ENCODE measurements at regions not wholly inside any gene's neighbourhood (a gene's known extent, or its start where the extent isn't known, plus 50 kb on each side); places are given as distances from the start of the nearest gene placed in this dataset.
"Not testable (repeated sequence)": the region's sequence is repeated elsewhere in the genome, so short reads cannot be mapped to it uniquely, and the experiment has no call there.

DNA sequence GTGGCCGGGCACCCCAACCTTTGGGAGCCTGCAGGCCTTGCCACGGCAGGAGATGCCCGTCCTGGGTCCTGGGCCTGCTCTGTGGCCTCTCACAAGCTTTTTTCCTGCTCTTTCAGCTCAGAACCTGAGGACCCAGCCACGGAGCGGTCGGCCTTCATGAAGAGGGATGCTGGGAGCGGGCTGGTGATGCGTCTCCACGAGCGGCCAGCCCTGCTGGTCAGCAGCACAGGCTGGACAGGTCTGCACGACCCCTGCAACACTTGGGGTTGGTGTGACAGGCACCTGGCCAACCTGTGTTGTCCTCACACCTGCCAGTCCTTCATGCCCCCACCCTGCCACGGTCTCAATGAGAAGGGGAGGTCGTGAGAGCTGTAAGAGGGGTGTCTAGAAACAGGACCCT lies 170.0 kb downstream of the ADRA2C start:
- no peak for DNase-seq

DNA sequence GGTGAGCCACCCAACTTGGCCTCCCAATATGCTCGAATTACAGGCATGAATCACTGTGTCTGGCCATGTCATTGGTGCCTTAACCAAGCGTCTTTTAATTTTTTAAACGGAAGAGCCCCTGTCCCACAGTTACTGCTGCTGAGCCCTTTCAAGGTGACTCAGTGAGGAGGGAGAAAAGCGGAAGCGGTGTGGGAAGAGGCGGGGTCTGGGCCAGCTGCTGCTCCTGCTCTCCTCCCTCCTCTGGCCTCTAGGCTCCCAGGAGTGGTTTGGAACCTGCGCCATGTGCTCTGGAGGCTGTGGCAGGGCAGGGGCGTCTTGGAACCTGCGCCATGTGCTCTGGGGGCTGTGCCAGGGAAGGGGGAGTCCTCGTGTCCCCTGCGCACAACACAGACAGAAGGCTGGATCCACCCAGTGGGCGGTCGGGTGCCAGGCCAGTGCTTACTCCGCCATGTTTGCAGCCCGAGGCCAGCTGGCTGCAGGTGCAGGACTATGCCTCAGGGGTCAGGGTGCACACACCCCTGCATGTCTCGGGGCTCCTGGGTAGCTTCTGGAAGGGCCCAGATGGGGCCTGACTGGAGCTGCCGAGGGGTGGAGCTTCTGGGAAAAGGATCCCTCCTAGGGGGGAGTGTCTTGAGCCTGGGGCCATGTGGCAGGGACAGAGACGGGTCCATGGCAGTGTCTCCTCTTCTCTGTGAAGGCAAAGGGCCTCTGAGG lies 171.8 kb downstream of the ADRA2C start:
- DNase-seq: not testable (repeated sequence)

DNA sequence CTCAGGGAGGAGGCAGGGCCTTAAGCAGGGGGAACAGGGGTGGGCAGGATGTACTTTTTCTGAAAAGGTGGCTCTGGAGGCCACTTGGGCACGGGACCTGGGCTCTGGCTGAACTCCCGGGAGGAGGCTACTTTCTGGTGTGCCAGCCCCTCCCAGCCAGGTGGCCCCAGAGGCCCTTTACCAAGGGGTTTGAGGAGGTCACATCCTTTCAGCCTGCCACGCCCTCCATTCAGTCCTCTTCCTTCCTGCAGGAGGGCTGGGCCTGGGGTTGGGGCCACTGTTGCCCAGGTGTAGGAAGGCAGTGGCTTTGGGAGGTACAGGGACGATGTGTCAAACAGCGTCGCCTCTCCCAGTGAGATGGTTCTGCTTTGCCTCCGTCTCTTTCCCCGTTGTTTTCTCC lies 172.5 kb downstream of the ADRA2C start:
- DNase-seq: not testable (repeated sequence)

DNA sequence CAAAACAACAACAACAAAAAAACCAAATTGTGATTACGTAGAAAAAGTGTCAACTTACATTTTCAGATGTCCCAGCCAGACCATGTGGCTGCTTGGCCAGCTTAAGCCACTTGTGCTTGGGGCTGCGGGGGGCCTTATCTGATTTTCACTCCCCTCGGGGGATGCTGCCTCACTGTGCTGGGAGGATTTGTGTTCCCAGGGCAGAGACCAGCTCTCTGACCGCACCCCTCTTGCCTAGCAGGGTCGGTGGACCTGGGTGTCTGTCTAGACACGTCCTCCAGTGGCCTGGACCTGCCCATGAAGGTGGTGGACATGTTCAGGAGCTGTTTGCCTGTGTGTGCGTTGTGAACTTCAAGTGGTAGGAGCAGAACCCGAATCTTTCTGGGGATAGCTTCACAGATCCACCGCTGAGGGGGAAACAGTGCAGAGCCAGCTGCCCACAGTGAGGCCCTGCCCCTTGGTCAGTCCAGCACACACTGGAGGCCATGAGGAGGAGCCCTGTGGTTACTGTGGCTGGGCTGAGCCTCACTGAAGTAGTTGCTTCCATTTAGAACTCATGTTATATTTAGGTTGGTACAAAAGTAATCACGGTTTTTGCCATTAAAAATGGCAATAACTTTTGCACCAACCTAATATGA lies 173.9 kb downstream of the ADRA2C start:
- DNase-seq: not testable (repeated sequence)

DNA sequence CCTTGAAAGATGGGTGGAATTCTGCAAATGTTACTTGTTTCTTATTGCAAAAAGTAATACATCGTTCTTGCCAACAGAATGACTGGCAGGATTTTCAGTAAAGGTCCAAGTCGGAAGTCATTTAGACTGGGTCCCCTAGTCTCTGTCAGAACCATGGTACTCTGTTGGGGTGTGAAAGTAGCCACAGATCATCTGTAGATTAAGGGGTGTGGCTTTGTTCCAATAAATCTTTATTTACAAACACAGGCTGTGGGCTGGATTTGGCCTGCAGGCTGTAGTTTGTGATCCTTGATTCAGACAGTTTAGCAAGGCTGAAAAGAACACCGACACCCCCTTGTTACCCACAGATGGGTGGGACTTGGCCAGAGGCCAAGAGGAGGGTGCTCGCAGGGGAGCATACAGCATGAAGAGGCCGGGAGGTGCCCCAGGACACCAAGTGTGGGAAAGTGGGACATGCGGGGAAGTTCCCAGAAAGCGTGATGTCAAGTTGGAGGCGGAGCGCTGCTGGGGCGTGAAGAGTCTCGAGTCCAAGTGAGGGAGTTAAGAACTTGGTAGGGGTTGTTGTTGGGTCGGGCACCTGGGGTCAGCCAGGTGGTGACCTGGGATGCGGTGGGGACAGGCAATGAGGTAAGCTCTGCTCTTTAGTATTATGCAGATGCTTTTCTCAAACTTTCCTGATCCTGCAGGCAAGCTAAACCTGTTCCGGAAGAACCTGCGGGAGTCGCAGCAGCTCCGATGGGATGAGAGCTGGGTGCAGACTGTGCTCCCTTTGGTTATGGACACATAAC lies 175.7 kb downstream of the ADRA2C start:
- DNase-seq: not testable (repeated sequence)

DNA sequence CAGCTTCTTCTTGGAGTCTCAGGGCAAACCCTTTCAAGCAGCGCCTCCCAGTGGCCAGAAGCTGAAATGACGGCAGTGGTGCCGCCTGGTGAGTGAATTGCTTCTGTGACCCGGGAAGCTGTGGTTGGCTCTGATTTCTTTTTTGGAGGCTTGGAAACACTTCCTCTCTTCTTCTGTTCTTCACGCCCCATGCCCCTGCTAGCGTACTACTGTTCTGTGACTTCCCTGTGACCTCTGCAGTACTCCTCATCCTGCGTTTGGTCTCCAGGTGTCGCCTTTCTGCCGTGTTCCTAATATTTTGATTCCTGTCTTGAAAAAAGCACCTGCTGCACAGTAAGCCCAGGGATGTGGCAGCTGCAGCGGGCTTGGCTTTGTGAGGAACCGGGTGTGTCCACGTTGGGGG lies 176.4 kb downstream of the ADRA2C start:
- peak; percentile 29 to 38 for DNase-seq

DNA sequence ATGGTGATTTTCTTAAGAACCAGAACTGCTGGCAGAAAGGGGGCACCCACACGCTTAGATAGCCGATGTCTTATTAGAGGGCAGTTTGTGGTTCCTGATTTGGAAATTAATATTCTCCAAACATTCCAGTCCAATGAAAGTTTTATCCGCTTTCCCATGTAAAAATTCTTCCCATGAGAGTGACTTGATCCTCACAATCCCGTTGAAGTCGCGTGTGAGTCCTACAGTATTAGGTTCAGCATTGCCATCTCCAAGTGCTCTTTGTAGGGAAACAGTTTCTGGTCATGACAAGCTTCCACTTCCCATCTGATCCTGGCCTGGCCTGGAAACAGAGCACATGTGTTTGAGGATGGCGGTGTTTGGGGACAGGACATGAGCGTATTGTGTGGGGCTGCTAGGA lies 176.9 kb downstream of the ADRA2C start:
- DNase-seq: not testable (repeated sequence)

DNA sequence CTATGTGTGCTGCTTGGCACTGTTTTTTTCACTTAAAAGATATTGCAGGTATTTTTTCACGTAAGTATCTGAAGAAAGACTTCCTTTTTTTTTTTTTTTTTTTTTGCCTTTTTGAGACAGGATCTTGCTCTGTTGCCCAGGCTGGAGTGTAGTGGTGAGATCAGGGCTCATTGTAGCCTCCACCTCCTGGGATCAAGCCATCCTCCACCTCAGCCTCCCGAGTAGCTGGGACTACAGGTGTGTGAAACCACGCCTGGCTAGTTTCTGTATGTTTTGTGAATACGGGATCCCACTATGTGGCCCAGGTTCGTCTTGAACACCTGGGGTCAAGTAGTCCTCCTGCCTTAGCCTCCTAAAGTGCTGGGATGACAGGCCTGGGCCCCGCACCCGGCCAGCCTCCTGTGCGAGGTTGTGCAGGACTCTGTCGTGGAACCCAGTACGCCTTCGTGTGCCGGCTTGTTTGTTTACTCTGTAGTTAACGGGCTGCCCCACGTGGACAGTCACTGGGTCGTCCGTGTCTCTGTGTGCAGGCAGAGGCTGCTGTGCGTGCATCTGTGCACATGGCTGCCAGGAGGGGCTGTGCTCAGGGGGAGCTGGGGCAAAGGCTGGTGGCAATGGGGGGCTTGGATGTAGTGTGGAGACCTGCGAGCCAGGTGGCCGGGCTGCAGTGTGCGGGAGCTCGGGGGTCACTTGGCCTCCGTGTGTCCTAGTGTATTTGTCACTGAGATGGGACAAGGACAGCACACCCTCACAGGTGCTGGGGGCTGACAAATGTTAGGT lies 179.5 kb downstream of the ADRA2C start:
- DNase-seq: no peak

DNA sequence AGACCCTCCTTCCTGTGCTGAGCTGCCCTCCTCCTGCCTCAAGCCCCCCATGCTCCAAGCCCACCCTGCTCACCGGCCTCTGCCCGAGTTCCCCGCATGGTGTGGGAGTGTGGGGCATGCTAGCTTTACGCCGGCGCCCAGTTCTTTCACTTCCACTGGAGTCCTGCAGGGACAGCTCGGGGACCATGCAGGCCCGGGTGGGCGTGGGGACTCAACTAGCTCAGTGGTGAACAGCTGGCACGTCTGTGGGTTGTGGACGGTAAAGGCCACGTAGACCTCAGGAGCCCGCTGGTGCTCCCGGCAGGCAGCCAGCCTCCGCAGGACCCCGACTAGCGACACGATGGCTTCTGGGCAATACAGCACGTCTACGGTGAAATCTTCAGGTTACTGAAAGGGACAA lies 180.4 kb downstream of the ADRA2C start:
- DNase-seq: not testable (repeated sequence)

DNA sequence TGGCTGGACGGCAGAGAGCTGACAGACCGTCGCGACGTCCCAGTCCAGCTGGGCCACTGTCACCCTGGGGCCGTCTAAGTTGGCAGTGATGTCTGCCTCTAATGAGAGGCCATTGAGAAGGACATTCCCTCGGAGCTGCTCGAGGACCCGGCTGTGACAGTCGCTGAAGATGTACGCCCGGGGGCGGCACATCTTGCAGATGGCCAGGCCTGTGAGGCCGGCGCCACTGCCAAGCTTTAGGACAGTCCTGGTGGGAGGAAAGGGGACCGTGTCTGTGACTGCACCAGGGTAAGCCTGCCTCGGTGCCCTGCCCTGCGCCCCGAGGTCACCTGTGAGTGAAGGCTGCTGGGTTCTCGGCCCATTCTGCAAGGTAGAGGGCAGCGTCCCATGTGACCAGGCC lies 181.6 kb downstream of the ADRA2C start:
- not testable (repeated sequence) for DNase-seq

DNA sequence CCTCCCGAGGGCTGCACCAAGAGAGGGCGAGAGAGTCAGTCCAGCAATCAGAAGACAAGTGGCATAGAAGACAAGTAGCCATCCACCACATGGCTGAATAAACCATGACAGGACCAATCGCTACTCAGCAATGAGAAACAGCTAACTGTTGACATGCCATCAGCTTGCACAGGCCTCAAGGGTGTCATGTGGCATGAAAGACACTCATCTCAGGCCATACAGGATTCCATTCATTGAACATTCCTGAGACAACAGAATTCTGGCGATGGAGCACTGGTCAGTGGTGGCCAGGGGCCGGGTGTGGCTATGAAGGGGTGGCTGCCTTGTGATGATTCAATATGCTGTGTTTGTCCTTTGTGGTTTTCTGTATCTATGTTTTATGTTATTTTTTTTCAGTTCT lies 182.0 kb downstream of the ADRA2C start:
- not testable (repeated sequence) for DNase-seq

DNA sequence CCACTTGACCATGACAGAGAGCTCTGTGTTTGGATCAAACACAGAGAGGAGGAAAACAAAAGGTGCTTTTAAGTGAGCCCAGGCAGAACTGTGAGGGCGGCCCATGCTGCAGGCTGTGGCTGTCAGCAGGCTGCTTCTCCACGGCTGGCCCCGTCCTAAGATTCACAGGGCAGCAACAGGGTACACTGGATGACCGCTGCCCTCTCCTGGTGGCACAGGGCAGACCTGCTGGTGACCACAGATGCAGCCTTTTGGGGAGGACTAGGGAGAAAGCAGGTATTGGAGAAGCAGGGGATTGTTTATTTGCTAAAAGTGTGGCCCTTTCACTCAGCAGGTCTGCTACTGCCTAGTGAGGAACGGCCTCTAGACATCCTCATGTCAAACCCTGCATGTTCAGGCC lies 183.7 kb downstream of the ADRA2C start:
- peak in 1 of 2 experiments; percentile 39 for DNase-seq

DNA sequence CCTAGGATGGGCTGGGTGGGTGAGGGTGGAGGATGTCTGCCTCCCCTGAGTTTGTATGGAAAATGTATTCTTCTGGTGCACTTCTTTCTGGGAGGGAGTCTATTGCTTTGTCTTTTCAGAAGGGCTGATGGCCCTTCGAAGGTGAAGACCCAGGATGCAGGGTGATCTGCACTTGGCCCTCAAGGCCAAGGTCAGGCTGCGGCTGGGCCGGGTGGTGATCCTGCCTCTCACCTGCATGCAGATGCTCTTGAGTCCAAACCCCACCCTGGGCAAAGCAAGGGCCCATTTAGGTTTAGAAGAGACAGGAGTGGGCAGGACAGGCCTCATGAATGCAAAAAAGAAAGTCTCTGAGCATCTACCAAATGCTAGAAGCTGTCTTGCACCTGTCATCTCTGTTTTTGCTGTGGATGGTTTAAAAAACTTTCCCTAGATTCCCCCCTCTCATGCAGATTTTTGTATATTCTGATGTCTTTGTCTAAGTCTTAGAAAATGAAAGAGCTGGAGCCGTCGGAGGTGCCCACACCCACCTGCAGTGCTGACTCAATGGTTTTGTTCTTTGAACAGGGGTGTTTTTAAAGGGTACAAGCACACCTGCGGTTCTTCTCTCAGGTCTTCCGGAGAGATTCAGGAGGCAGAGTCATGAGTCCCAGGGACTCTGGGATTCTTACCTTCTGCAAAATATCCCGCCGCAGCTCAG lies 186.4 kb downstream of the ADRA2C start:
- DNase-seq: not testable (repeated sequence)

DNA sequence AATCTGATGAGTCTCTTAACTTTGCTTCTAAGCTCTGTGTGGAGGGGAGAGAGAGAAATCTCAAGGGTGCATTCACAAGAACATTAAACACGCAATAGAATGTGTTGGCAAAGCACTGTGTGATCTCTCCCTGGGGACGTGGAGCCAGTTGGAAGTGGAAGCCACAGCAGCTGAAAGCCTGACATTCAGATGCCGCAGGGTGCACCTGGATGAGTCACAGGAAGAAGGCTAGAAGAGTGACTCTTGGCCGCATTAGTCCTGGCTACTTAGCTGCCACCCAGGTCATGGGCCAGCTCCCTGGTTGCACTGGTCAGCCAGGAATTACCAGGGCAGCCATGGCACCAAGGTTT lies 186.9 kb downstream of the ADRA2C start:
- DNase-seq: peak in 1 of 2 experiments; percentile 14

DNA sequence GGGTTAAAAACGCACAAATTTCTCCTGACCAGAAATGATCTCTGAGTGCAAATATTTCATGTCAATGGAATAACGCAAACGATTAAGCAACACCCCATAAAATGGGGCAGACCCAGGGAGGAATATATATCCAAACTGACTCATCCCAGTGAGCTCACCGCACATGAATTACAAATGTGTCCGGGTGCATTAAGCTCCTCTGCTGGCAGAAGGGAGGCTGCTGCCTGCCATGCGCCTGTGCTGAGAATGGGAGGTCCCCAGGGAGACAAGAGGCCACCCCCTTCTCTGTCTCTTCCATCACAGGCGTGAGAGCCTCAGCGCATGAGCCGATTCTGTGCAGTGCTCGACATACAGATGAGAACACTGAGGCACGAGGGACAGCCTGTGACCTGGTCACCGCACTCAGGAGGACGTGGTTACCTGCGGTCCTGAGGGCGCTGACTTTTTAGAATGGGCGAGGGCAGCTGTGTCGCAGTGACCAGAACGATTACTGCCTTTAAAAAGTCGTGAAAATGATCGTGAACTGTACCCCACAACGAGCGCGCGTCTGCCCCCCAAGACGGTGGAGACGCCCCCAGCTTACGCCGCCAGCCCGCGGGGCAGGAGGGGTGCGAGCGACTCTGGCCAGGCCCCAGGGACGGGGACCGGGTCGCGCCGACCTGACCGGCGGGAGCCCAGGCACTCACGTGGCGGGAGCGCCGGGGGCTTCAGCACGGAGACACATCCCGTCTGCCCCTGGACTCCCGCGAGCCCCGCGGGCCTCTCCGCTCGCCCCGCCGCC lies 188.5 kb downstream of the ADRA2C start:
- DNase-seq: peak; percentile 68 to 71

DNA sequence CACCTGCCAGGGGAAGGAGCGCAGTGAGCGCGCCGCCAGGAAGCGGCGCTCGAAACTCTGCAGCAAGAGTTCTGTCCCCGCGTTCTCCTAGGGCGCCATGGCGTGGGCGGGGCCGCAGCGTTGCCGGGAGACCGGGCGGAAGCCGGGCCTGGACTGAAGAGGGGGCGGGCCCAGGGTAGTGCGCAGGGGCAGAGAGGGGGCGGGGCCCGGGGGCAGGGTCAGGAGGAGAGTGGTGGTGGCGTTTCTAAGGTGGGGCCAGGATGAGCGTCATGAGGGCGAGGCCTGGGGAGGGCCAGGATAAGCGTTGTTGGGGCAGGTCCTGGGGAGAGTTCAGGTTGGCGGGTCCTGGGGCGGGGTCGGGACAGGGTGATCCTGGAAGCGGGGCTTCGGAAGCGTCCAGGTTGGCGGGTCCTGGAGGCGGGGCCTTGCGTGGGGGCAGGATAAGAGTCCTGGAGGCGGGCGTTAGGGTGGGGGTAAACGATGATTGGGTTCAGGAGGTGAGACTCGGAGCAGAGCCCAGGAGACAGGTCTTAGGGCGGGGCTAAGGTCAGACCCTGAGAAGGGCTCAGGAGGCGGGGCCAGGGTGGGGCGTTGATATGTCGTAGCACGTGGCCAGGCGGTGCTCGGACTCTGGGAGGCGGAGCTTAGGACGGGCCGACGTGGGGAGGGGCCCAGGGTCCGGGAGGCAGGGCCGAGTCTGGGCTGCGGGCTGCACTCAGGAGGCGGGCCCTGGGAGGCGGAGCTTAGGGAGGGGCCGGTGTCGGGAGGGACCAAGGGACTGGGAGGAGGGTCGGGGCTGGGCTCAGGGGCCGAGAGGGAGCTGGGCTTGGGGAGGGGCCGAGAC lies 189.4 kb downstream of the ADRA2C start:
- DNase-seq: peak; percentile 99 to 100

DNA sequence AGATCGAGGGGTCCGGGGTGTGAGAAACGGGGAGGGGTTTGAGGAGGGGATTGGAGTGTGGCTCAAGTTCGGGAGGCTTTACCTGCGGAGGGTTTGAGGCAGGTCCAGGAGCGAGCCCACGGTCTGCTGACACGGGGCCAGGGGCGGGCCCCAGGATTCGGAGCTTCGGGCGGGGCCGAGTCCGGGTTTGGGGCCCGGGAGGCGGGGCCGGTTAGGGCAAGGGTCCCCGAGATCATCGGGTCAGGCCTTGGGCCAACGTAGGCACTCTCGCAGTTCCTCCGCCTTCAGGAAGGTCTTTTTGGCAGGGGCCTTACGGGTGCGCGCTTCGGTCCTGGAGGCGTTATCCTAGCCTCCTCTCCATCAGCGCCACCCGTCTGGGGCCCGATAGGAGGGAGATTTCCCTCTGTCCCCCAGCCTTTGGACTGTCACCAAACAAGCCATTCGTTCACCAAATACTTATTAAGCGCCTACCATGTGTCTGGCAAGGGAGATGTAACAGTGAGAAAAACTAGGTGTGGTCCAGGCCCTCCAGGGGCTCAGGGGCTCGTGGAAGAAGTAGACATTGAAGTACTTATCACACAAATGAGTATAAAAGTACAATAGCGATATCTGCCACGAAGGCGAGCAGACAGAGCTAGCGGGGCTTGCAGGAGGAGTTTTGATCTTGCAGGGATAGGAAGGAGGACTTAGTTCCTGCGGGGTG lies 190.1 kb downstream of the ADRA2C start:
- DNase-seq: not testable (repeated sequence)

DNA sequence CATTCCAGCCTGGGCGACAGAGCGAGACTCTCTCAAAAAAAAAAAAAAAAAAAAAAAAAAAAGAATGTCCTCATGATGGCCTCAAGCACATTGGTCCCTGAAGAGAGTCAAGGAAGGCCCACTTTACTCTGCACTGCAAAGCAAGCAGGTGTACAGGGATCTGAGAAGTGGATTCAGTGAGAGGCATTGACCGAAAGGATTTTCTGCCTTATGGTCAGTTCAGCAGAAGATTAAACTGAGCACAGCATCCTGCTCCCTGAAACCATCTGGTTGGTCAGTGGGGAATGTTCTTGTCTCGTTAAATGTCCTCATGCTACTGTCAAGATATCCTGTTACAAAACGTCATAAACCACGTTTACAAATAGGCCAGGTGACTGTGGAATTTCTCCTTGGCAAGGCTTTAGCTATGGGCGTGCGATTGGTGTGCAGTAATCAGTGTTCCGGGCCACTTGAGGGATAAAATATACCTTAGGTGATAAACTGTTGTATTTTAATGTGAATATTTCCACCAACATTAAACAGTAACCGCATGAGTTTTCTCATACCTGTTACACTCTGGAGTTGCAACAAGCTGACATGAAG lies 195.0 kb downstream of the ADRA2C start:
- DNase-seq: not testable (repeated sequence)

DNA sequence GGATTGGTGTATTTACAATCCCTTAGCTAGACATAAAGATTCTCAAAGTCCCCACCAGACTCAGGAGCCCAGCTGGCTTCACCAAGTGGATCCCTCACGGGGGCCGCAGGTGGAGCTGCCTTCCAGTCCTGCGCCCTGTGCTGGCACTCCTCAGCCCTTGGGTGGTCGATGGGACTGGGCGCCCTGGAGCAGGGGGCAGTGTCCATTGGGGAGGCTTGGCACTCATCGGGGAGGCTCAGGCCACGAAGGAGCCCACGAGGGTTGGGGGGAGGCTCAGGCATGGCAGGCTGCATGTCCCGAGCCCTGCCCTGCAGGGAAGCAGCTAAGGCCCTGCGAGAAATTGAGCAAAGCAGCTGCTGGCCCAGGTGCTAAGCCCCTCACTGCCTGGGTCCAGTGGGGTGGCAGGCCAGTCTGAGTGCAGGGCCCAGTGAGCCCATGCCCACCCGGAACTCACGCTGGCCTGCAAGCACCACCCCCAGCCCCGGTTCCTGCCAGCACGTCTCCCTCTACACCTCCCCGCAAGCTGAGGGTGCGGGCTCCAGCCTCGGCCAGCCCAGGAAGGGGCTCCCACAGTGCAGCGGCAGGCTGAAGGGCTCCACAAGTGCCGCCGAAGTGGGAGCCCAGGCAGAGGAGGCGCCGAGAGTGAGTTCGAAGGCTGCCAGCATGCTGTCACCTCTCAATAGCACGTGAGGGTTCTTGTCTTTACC lies 198.5 kb downstream of the ADRA2C start:
- DNase-seq: not testable (repeated sequence)

Measured in NCI-H526 (cell line).